Breast epithelium (tissue), 3 donors: ENCODE measurements at regions not wholly inside any gene's neighbourhood (a gene's known extent, or its start where the extent isn't known, plus 50 kb on each side); places are given as distances from the start of the nearest gene placed in this dataset.

Source experiments
- CTCF ChIP-seq, 3 donors: fragments of 450-650 bp; IDR thresholded peaks; one replicate each; pipeline ENCODE4 v1.5.1; 2016 to 2017; ENCODE audit warnings: antibody characterized with exemption in 3 of 3, mild to moderate bottlenecking in 3 of 3, moderate library complexity in 3 of 3
- POLR2A ChIP-seq: fragments of 450-650 bp; IDR thresholded peaks from one replicate; pipeline ENCODE4 v1.6.1; 2016; ENCODE audit warnings: antibody characterized with exemption, mild to moderate bottlenecking, moderate library complexity
- POLR2AphosphoS5 ChIP-seq, 3 donors: sonication (generic); formaldehyde crosslinking; IDR thresholded peaks; one replicate each; pipeline ENCODE4 v1.6.1; 2017; ENCODE audit warnings: antibody characterized with exemption in 3 of 3

GRCh38 chr12:126908765-126909142 lies 1358.2 kb upstream of the TMEM132C start:
- TF ChIP-seq CTCF (IDR thresholded peaks at IDR 0.05) (no peak), POLR2A (no peak), POLR2AphosphoS5 (IDR thresholded peaks at IDR 0.05) (no peak)
